AG09319 (cell line): ENCODE measurements at regions not wholly inside any gene's neighbourhood (a gene's known extent, or its start where the extent isn't known, plus 50 kb on each side); places are given as distances from the start of the nearest gene placed in this dataset.

Source experiments
- DNase-seq: peaks from one replicate; pipeline ENCODE4 v3.0.0-alpha.2; 2010; ENCODE audit warnings: low read depth; ENCODE audit errors: extremely low read depth
- TF ChIP-seq, protein P1 (sequence below): IDR thresholded peaks from 2 replicates; pipeline ENCODE4 v1.5.1; 2011; ENCODE audit warnings: low read depth, mild to moderate bottlenecking, inconsistent platforms, low read length, moderate library complexity

DNA sequence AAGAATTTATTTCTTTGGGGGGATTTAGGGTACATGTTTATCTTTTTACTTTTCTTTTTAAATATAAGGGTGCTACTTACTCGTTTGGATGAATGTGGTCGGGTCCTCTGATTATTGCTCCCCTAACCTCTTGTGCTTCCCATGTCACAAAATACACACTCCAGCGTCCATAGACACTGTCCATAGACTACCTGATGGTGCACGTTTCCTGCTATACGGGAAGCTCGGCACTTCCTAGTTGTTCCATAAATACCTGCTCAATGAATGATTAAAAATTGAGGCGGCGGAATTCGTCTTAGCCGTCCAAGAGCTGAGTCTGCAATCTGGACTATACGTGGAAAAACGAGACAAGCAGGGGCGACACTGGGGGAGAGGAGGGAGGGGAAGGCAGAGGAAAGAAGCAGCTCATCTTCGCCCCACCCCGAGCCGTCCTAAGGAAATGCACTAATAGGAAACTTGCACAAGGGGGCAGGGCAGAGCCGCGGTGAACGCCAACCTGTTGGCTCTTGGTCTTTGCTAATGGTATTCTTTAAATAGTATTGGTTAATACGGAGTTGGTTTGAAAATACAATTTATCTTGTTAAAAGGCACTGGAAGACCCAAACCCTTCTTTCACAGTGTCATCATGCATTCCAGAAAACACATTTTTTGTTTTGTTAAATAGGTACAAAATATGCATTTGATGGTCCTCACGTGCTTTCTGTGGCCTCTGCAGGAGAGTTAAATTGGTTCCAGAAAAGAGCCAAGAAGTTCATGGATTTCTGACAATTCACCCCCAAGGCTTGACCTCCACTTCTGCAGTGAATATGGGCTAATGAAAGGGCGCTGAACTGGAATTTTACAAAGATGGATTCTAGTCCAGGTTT is 73.0 kb upstream of the KCTD1 start:
- no peak for DNase-seq
- TF ChIP-seq, protein P1, sequence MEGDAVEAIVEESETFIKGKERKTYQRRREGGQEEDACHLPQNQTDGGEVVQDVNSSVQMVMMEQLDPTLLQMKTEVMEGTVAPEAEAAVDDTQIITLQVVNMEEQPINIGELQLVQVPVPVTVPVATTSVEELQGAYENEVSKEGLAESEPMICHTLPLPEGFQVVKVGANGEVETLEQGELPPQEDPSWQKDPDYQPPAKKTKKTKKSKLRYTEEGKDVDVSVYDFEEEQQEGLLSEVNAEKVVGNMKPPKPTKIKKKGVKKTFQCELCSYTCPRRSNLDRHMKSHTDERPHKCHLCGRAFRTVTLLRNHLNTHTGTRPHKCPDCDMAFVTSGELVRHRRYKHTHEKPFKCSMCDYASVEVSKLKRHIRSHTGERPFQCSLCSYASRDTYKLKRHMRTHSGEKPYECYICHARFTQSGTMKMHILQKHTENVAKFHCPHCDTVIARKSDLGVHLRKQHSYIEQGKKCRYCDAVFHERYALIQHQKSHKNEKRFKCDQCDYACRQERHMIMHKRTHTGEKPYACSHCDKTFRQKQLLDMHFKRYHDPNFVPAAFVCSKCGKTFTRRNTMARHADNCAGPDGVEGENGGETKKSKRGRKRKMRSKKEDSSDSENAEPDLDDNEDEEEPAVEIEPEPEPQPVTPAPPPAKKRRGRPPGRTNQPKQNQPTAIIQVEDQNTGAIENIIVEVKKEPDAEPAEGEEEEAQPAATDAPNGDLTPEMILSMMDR = peak; percentile 36

DNA sequence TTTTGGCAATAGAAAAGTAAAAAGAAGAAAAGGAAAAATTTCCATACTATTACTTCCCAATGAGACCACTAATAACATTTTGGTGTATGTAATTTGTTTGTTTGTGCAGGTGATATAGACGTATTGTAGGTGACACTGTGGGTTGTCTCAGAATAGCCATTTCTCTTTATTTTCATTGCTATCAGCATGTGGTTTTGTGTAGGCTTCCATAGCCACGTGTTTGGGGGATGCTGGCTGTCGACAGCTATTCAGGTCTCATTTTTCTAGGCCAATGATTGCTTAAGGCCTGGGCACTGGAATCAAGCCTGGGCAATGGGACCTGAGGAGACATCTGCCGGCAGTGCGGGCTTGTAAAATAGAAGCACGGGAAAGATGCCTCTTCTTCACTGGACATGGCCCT is 71.0 kb upstream of the KCTD1 start:
- DNase-seq = no peak
- TF ChIP-seq, protein P1 = no peak

DNA sequence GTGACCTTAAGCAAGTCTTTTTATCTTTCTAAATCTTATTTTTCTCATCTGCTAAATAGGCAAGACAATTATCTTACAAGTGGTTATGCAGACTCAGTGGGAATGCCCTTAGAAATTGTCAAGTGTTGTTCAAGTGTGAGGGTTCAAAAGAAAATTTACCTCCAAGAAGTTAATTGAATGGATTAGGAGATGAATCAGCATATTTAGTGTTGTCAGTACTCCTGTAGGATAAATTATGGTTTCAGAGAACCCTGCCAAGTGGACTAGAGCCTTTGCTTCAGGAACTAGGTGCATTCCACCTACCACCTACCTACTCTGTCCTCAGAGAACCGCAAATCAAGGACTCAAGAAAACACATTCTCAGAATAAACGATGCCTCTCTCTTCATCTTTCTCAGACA is 69.8 kb upstream of the KCTD1 start:
- TF ChIP-seq, protein P1 = no peak
- DNase-seq = no peak

DNA sequence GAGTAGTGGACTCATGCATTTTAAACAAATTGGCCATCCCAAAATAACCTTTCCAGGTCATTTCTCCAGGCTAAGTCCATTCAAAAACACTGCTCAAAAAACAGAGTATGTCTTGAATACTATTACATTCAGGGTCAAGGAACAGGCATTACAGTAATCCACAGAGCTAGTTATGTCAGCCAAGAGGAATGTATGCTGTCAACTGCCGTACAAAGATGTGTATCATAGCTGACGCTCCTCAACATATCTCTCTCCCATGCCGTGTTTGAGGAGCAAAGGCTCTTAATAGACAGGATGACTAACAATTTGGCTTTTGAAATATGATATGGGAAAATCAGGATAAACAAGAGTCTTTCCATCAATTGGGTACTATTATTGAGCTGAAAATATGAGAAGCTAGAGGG is 68.8 kb upstream of the KCTD1 start:
- TF ChIP-seq, protein P1 = no peak
- DNase-seq = no peak

DNA sequence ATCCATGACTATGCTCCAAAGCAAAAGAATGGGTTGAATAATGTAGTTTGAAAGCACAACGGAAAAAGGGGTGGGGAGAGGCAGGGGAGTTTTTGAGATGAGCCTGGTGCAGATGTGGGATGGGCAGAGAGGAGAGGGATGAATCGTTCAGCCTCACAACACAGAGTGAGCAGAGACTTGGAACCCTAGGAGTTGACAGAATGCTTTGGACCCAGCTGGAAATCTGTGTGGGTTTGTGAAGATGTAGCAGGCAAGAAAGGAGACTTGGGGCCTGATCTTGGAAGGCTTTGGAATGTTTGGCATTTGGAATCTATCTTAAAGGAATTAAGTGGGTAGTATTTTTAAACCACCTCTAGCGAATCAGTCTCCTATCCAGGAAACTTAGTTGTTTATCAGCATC is 66.0 kb upstream of the KCTD1 start:
- no peak for DNase-seq

More for the DNA sequence above, 66.0 kb upstream of the KCTD1 start:
- TF ChIP-seq, protein P1 = no peak
